ENCODE measurements at regions not wholly inside any gene's neighbourhood (a gene's known extent, or its start where the extent isn't known, plus 50 kb on each side); places are given as distances from the start of the nearest gene placed in this dataset.

DNA sequence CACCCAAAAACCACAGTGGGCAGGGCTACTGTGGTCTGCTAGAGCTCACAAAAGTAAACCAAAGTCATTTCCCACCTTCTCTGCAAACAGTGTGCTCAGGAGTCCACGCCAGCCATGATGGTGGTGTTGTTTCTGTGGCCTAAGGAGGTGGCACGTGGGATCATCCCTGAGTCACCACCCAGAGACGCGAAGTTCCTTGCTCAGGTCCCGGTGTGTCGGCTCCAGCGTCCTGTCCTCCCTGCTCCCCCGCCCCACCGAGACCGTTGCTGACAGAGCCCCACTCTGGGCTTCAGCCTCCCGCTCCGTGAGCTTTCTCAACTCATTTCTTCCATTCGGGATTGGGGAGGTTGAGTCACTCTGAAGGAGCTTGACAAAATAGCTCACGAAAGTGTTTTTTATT is 118.7 kb downstream of the NPTX2 start:
- no peak for TF ChIP-seq POLR2A (IDR thresholded peaks at IDR 0.05)
- TF ChIP-seq, protein P1, sequence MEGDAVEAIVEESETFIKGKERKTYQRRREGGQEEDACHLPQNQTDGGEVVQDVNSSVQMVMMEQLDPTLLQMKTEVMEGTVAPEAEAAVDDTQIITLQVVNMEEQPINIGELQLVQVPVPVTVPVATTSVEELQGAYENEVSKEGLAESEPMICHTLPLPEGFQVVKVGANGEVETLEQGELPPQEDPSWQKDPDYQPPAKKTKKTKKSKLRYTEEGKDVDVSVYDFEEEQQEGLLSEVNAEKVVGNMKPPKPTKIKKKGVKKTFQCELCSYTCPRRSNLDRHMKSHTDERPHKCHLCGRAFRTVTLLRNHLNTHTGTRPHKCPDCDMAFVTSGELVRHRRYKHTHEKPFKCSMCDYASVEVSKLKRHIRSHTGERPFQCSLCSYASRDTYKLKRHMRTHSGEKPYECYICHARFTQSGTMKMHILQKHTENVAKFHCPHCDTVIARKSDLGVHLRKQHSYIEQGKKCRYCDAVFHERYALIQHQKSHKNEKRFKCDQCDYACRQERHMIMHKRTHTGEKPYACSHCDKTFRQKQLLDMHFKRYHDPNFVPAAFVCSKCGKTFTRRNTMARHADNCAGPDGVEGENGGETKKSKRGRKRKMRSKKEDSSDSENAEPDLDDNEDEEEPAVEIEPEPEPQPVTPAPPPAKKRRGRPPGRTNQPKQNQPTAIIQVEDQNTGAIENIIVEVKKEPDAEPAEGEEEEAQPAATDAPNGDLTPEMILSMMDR (IDR thresholded peaks at IDR 0.05): no peak
